NCI-H2227 treated with DMSO at 0.1 percent for 48 hours (cell line): ENCODE measurements at regions not wholly inside any gene's neighbourhood (a gene's known extent, or its start where the extent isn't known, plus 50 kb on each side); places are given as distances from the start of the nearest gene placed in this dataset.
"Not testable (repeated sequence)": the region's sequence is repeated elsewhere in the genome, so short reads cannot be mapped to it uniquely, and the experiment has no call there.

ENCODE experiments used
- DNase-seq: peaks from one replicate; lab custom pipeline; 2025; lab: John Stamatoyannopoulos, UW

GRCh38 chr1:189983166-189983890, 494.3 kb downstream of the BRINP3 start:
- no peak for DNase-seq

- no peak for DNase-seq
These were observed 491.1 kb downstream of the BRINP3 start for GRCh38 chr1:189986516-189986915.

- no peak for DNase-seq
These were observed 490.2 kb downstream of the BRINP3 start for GRCh38 chr1:189987509-189987908.

GRCh38 chr1:189992856-189993255, 484.8 kb downstream of the BRINP3 start:
- no peak for DNase-seq

- DNase-seq = no peak
These were observed 477.2 kb downstream of the BRINP3 start for GRCh38 chr1:190000365-190000872.

- DNase-seq = no peak
These were observed 476.5 kb downstream of the BRINP3 start for GRCh38 chr1:190001187-190001586.

GRCh38 chr1:190003376-190003775, 474.3 kb downstream of the BRINP3 start:
- no peak for DNase-seq

GRCh38 chr1:190011585-190011984, 466.1 kb downstream of the BRINP3 start:
- no peak for DNase-seq

- not testable (repeated sequence) for DNase-seq
These were observed 458.5 kb downstream of the BRINP3 start for GRCh38 chr1:190019151-190019550.

GRCh38 chr1:190019717-190020116, 457.9 kb downstream of the BRINP3 start:
- no peak for DNase-seq

GRCh38 chr1:190022709-190023108, 455.0 kb downstream of the BRINP3 start:
- DNase-seq = no peak

GRCh38 chr1:190029441-190029840, 448.2 kb downstream of the BRINP3 start:
- no peak for DNase-seq

- no peak for DNase-seq
These were observed 434.0 kb downstream of the BRINP3 start for GRCh38 chr1:190043655-190044054.

- no peak for DNase-seq
These were observed 431.4 kb downstream of the BRINP3 start for GRCh38 chr1:190046231-190046630.
